Colon (tissue), 2 donors: ENCODE measurements at regions not wholly inside any gene's neighbourhood (a gene's known extent, or its start where the extent isn't known, plus 50 kb on each side); places are given as distances from the start of the nearest gene placed in this dataset.
"Not testable (repeated sequence)": the region's sequence is repeated elsewhere in the genome, so short reads cannot be mapped to it uniquely, and the experiment has no call there.

Experiments used
- FAIRE-seq: peaks from 2 replicates; lab custom pipeline; 2012; peaks lifted over from hg19 to GRCh38; lab: Jason Lieb, UNC
- donor health status: control.
- donor health status: control.

- no peak for FAIRE-seq
Observed at GRCh38 chr18:30160124-30160523, 882.4 kb downstream of the DSC3 start.

GRCh38 chr18:30150586-30151250 lies 891.8 kb downstream of the DSC3 start:
- no peak for FAIRE-seq

- FAIRE-seq, result no peak
Observed at GRCh38 chr18:30149585-30149984, 893.0 kb downstream of the DSC3 start.

GRCh38 chr18:30142870-30143269 lies 899.7 kb downstream of the DSC3 start:
- no peak for FAIRE-seq

- FAIRE-seq, result no peak
Observed at GRCh38 chr18:30142248-30142647, 900.3 kb downstream of the DSC3 start.

GRCh38 chr18:30141506-30141905 lies 901.0 kb downstream of the DSC3 start:
- not testable (repeated sequence) for FAIRE-seq

GRCh38 chr18:30139631-30140287 lies 902.8 kb downstream of the DSC3 start:
- FAIRE-seq, result no peak

GRCh38 chr18:30135938-30136337 lies 906.6 kb downstream of the DSC3 start:
- no peak for FAIRE-seq

GRCh38 chr18:30134020-30134419 lies 908.5 kb downstream of the DSC3 start:
- no peak for FAIRE-seq

- FAIRE-seq, result no peak
Observed at GRCh38 chr18:30132959-30133358, 909.6 kb downstream of the DSC3 start.

- no peak for FAIRE-seq
Observed at GRCh38 chr18:30121397-30121796, 921.1 kb downstream of the DSC3 start.

- no peak for FAIRE-seq
Observed at GRCh38 chr18:30113454-30113853, 929.1 kb downstream of the DSC3 start.

- FAIRE-seq, result no peak
Observed at GRCh38 chr18:30106356-30106755, 936.2 kb downstream of the DSC3 start.

- no peak for FAIRE-seq
Observed at GRCh38 chr18:30103881-30104280, 938.7 kb downstream of the DSC3 start.

GRCh38 chr18:30096796-30097195 lies 945.7 kb downstream of the DSC3 start:
- no peak for FAIRE-seq

GRCh38 chr18:30094556-30094955 lies 948.0 kb downstream of the DSC3 start:
- FAIRE-seq, result no peak

GRCh38 chr18:30093376-30093775 lies 949.2 kb downstream of the DSC3 start:
- FAIRE-seq, result no peak

GRCh38 chr18:30088238-30089015 lies 954.1 kb downstream of the DSC3 start:
- no peak for FAIRE-seq

GRCh38 chr18:30086351-30086750 lies 956.2 kb downstream of the DSC3 start:
- no peak for FAIRE-seq

- FAIRE-seq, result no peak
Observed at GRCh38 chr18:30081122-30081521, 961.4 kb downstream of the DSC3 start.

GRCh38 chr18:30072609-30073385 lies 969.7 kb downstream of the DSC3 start:
- FAIRE-seq, result no peak

- FAIRE-seq, result no peak
Observed at GRCh38 chr18:30066288-30066687, 976.3 kb downstream of the DSC3 start.
